ACC112 (cell line): ENCODE measurements at regions not wholly inside any gene's neighbourhood (a gene's known extent, or its start where the extent isn't known, plus 50 kb on each side); places are given as distances from the start of the nearest gene placed in this dataset.

Experiments used
- H2AFZ ChIP-seq: fragments of 200-600 bp; sonication (generic); one replicate; pipeline ENCODE4 v1.6.0; 2017; ENCODE audit warnings: antibody characterized with exemption, low read length; ENCODE audit not compliant: unreplicated experiment
- H3K27ac ChIP-seq: fragments of 200-600 bp; sonication (generic); 2 replicates; pipeline ENCODE4 v1.5.1; 2014; ENCODE audit warnings: low read depth, mild to moderate bottlenecking, antibody characterized with exemption, low read length, moderate library complexity
- H3K27me3 ChIP-seq: fragments of 200-600 bp; sonication (generic); 2 replicates; pipeline ENCODE4 v1.6.1; 2014; ENCODE audit warnings: mild to moderate bottlenecking, antibody characterized with exemption, low read length, moderate library complexity, mixed read lengths; ENCODE audit not compliant: insufficient read depth
- H3K36me3 ChIP-seq: fragments of 200-600 bp; sonication (generic); 2 replicates; pipeline ENCODE4 v1.6.1; 2016; ENCODE audit warnings: mild to moderate bottlenecking, antibody characterized with exemption, low read length, moderate library complexity, mixed read lengths; ENCODE audit not compliant: insufficient read depth
- H3K4me1 ChIP-seq: fragments of 200-600 bp; sonication (generic); one replicate; pipeline ENCODE4 v1.6.1; 2016; ENCODE audit warnings: low read length, mixed read lengths; ENCODE audit not compliant: insufficient read depth, unreplicated experiment, control insufficient read depth
- H3K4me3 ChIP-seq: fragments of 200-600 bp; sonication (generic); 2 replicates; pipeline ENCODE4 v1.5.1; 2014; ENCODE audit warnings: mild to moderate bottlenecking, low read depth, low read length
- H3K79me2 ChIP-seq: fragments of 200-600 bp; sonication (generic); one replicate; pipeline ENCODE4 v1.6.0; 2016; ENCODE audit warnings: low read length; ENCODE audit not compliant: control insufficient read depth, unreplicated experiment, insufficient read depth

DNA sequence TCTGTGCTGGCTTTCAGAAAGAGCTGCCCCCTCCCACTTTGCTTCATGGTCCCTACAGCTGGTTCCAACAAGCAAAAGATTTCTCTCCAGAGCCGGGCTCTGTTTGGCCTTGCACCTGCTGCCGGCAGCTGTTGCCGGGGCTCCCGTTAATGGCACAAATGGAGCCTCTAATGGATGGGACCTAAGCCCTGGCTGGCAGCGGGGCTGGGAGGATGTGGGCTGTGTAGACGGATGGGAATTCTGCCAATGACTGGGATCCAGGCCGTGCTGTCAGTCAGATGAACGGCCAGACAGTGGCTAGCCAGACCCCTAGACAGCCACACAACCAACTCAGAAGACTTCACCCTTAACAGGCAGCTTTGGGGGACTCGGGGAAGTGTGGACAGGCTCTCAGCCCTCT lies 88.0 kb downstream of the RPLP1 start:
- Histone ChIP-seq H3K4me3 (no peak overlapping the region), H3K4me1 (peaks cover under 1% of the 10 kb centered on the region), H3K79me2 (no peaks in the 10 kb centered on the region), H2AFZ (no peak overlapping the region), H3K27me3 (peaks cover 31% of the 10 kb centered on the region), H3K36me3 (no peaks in the 10 kb centered on the region), H3K27ac (no peak overlapping the region)

DNA sequence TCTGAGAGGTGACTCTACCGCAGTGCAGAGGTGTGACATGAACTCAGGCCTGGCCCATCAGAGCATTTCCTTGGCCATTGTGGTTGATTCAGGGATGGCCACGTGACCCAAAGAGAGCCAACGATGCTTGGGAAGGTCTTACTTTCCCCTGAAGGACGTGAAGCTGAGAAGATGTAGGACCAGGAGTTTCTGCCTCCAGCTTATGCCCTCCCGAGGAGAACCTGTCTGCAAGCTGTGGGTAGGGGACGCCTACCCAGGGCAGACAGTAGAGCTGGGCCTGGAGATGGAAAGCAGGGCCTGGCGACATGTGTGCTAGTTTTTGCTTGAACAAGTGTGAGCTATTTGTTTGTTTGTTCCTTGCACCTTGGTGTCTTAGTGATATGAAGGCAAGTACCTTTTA lies 89.4 kb downstream of the RPLP1 start:
- no peaks in the 10 kb centered on the region for H3K4me1 ChIP-seq
- H3K36me3 ChIP-seq = no peaks in the 10 kb centered on the region
- H3K4me3 ChIP-seq = no peak overlapping the region
- H2AFZ ChIP-seq = no peak overlapping the region
- no peaks in the 10 kb centered on the region for H3K79me2 ChIP-seq
- H3K27me3 ChIP-seq = peaks cover 41% of the 10 kb centered on the region
- H3K27ac ChIP-seq = no peak overlapping the region

DNA sequence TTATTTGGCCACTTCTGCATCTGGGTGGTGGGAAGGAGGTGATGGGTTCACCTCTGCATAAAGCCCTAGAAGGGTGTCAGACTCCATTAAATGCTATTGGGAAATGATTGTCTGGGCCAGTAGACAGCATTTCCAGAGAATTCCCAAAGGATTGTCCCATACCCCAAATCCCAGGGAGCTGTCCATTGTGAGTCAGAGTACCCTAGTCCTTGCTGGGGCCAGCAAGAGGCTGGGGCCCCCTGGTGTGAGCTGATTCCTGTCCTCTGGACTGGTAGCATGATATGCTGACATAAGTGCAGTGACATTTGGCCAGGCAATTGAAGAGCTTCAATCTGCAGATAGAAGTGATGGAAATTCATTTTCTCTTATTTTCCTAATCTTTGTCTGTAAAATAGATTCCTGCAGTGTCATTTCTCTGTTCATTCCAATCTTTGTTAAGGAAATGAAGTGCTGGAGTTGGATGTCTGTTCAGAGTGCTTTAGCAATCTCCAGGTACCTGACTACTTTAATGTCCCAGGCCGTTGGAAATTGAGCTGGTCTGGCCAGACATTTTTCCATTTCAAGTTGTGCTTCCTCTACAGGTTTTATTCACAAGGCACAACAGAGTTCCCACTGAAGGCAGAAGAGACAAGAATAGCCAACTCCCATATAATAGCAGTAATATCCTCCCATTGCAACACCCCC lies 91.2 kb downstream of the RPLP1 start:
- Histone ChIP-seq H3K27ac (no peak overlapping the region), H2AFZ (no peak overlapping the region), H3K27me3 (peaks cover 54% of the 10 kb centered on the region), H3K4me3 (no peak overlapping the region), H3K4me1 (no peaks in the 10 kb centered on the region), H3K79me2 (no peaks in the 10 kb centered on the region), H3K36me3 (no peaks in the 10 kb centered on the region)

DNA sequence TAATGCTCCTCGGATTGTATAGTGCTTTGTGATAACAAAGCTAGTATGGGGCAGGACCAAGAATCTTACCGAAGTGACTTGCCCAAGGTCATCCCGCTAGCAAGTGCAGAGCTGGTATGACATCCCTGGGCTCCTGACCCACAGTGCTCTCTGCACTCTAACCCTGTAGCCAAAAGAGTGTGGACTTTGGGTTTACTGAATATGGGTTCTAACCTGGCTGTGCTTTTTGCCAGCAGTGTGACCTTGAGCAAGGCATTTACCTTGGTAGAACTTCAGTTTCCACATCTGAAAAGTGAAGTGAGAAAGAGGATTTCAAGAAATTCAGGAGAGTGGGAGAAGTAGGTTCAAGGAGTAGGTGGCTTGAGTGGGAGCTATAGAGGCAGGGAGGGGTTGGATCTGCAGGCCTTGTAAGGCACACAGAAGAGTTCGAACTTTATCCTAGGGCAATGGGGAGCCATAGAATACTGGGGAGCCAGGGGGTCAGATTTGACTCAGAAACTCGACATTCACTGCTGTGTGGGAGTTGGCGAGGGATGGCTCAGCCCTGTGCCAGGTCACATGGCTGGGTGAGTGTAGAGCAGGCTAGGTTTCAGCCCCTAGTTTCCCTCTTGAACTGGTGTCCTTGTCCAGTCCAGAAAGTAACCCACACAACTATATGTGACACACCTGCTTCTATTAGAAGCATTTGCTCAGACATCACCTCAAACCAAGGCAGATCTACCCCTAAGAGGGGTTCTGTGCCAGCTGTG lies 91.9 kb downstream of the RPLP1 start:
- no peaks in the 10 kb centered on the region for H3K36me3 ChIP-seq
- H3K27me3 ChIP-seq = peaks cover 62% of the 10 kb centered on the region
- no peak overlapping the region for H3K4me3 ChIP-seq
- H2AFZ ChIP-seq = no peak overlapping the region
- no peaks in the 10 kb centered on the region for H3K4me1 ChIP-seq
- no peaks in the 10 kb centered on the region for H3K79me2 ChIP-seq
- H3K27ac ChIP-seq = no peak overlapping the region

DNA sequence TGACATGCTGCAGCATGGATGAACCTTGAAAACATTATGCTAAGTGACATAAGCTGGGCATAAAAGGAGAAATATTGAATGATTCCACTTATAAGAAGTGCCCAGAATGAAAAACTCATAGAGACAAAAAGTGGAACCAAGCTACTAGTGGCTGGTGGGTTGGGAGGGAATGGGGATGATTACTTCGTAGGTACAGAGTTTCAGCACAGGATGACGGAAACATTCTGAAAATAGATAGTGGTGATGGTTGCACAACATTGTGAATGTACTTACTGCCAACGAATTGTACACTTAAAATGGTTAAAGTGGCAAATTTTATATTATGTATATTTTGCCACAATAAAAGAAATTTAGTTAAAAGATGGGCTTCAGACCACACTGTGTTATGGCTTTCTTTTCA lies 93.6 kb downstream of the RPLP1 start:
- no peak overlapping the region for H3K4me3 ChIP-seq
- H3K27me3 ChIP-seq = peaks cover 78% of the 10 kb centered on the region
- H3K27ac ChIP-seq = no peak overlapping the region
- H3K79me2 ChIP-seq = no peaks in the 10 kb centered on the region
- no peaks in the 10 kb centered on the region for H3K4me1 ChIP-seq
- H3K36me3 ChIP-seq = no peaks in the 10 kb centered on the region
- no peak overlapping the region for H2AFZ ChIP-seq

- H3K4me1 ChIP-seq = no peaks in the 10 kb centered on the region
- H2AFZ ChIP-seq = no peak overlapping the region
- H3K27ac ChIP-seq = no peak overlapping the region
- peaks cover 75% of the 10 kb centered on the region for H3K27me3 ChIP-seq
- no peaks in the 10 kb centered on the region for H3K79me2 ChIP-seq
- no peak overlapping the region for H3K4me3 ChIP-seq
- no peaks in the 10 kb centered on the region for H3K36me3 ChIP-seq
These were observed 96.0 kb downstream of the RPLP1 start for GRCh38 chr15:69548395-69549180.

DNA sequence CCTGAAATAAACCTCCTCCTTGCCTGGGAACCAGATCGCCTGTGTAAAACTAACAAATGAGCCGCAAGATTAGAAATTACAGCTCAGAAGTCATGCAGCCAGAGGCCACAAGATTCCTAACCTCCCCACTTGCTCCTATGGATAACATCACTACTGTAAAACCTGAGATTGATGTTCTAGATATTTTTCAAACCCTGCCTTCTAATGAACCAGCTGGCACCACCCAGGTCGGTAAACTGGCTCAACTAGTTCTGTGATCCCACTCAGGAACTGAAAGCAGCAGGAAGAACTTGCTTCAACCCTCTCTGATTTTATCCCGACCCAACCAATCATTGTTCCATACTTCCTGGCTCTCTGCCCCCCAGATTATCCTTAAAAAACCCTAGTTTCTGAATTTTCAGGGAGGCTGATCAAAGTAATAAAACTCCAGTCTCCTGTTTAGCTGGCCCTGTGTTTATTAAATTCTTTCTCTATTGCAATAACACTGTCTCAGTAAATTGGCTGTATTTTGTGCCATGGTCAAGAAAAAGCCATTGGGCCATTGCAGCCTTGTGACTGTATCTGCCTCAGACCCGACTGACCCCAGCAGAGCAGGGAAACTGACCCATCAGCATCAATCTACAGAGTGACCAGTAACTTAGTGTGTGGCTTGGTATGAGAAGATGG lies 98.9 kb downstream of the RPLP1 start:
- Histone ChIP-seq H3K4me3 (no peak overlapping the region), H3K4me1 (peaks cover 6% of the 10 kb centered on the region), H3K27me3 (peaks cover 52% of the 10 kb centered on the region), H2AFZ (no peak overlapping the region), H3K79me2 (no peaks in the 10 kb centered on the region), H3K27ac (no peak overlapping the region), H3K36me3 (no peaks in the 10 kb centered on the region)

- no peak overlapping the region for H3K4me3 ChIP-seq
- peaks cover 48% of the 10 kb centered on the region for H3K27me3 ChIP-seq
- H3K79me2 ChIP-seq = no peaks in the 10 kb centered on the region
- H3K27ac ChIP-seq = no peak overlapping the region
- H3K36me3 ChIP-seq = no peaks in the 10 kb centered on the region
- H2AFZ ChIP-seq = no peak overlapping the region
- peaks cover 13% of the 10 kb centered on the region for H3K4me1 ChIP-seq
These were observed 99.6 kb downstream of the RPLP1 start for GRCh38 chr15:69552057-69552815.

GRCh38 chr15:69553686-69554085 lies 101.1 kb downstream of the RPLP1 start:
- Histone ChIP-seq H3K36me3 (no peaks in the 10 kb centered on the region), H3K4me1 (peaks cover 22% of the 10 kb centered on the region), H2AFZ (no peak overlapping the region), H3K27me3 (peaks cover 35% of the 10 kb centered on the region), H3K4me3 (no peak overlapping the region), H3K27ac (no peak overlapping the region), H3K79me2 (no peaks in the 10 kb centered on the region)
